SU-DHL-6 (cell line): ENCODE measurements at regions not wholly inside any gene's neighbourhood (a gene's known extent, or its start where the extent isn't known, plus 50 kb on each side); places are given as distances from the start of the nearest gene placed in this dataset.
"Not testable (repeated sequence)": the region's sequence is repeated elsewhere in the genome, so short reads cannot be mapped to it uniquely, and the experiment has no call there.

Experiments used
- H2AFZ ChIP-seq: fragments of 200-600 bp; sonication (generic); 2 replicates; pipeline ENCODE4 v1.6.1; 2014; ENCODE audit warnings: low read depth, mild to moderate bottlenecking, moderate library complexity, mixed read lengths, antibody characterized with exemption, low read length; ENCODE audit not compliant: severe bottlenecking
- H3F3A ChIP-seq: fragments of 200-600 bp; shearing (Covaris generic); 2 replicates; pipeline ENCODE4 v1.6.0; 2016; ENCODE audit warnings: antibody characterized with exemption, mild to moderate bottlenecking; ENCODE audit not compliant: insufficient read depth
- H3K27ac ChIP-seq: fragments of 200-600 bp; sonication (generic); 2 replicates; pipeline ENCODE4 v1.5.1; 2016; ENCODE audit warnings: low read depth, mild to moderate bottlenecking, low read length, moderate library complexity, mixed read lengths
- H3K27me3 ChIP-seq: fragments of 200-600 bp; sonication (generic), shearing (Covaris generic); 2 replicates; pipeline ENCODE4 v1.6.0; 2014; ENCODE audit warnings: mild to moderate bottlenecking, low read length
- H3K36me3 ChIP-seq: fragments of 200-600 bp; sonication (generic); 2 replicates; pipeline ENCODE4 v1.6.1; 2014; ENCODE audit warnings: mild to moderate bottlenecking, low read length, mixed read lengths
- H3K4me2 ChIP-seq: fragments of 300-600, 200-600 bp; shearing (Covaris generic), sonication (generic); 2 replicates; pipeline ENCODE4 v1.6.0; 2014; ENCODE audit warnings: low read length, low read depth, mild to moderate bottlenecking; ENCODE audit not compliant: poor library complexity, severe bottlenecking
- H3K4me3 ChIP-seq: fragments of 200-600 bp; sonication (generic); 2 replicates; pipeline ENCODE4 v1.5.1; 2014; ENCODE audit warnings: antibody characterized with exemption, low read length, mild to moderate bottlenecking, mixed read lengths; ENCODE audit not compliant: insufficient read depth, poor library complexity, severe bottlenecking
- H3K79me2 ChIP-seq: fragments of 200-600 bp; sonication (generic); 2 replicates; pipeline ENCODE4 v1.6.1; 2014; ENCODE audit warnings: mild to moderate bottlenecking, low read length, moderate library complexity; ENCODE audit not compliant: insufficient read depth
- H3K9ac ChIP-seq: fragments of 200-600 bp; sonication (generic); 2 replicates; pipeline ENCODE4 v1.7.0; 2014; ENCODE audit warnings: mild to moderate bottlenecking, low read length
- H3K9me2 ChIP-seq: fragments of 200-600 bp; sonication (generic); replicated peaks from 2 replicates; pipeline ENCODE4 v1.6.1; 2014; ENCODE audit warnings: low read length; ENCODE audit not compliant: insufficient read depth
- H3K9me3 ChIP-seq: fragments of 200-600 bp; sonication (generic); 2 replicates; pipeline ENCODE4 v1.6.1; 2014; ENCODE audit warnings: low read length, mixed read lengths; ENCODE audit not compliant: insufficient read depth
- H4K20me1 ChIP-seq: fragments of 200-600 bp; sonication (generic); 2 replicates; pipeline ENCODE4 v1.6.1; 2014; ENCODE audit warnings: low read depth, mild to moderate bottlenecking, antibody characterized with exemption, low read length, moderate library complexity, mixed read lengths
- EZH2phosphoT487 ChIP-seq: fragments of 200-600 bp; sonication (generic), shearing (Covaris generic); conservative IDR thresholded peaks from 2 replicates; pipeline ENCODE4 v1.6.1; 2018; ENCODE audit warnings: mild to moderate bottlenecking, antibody characterized with exemption, low read length, moderate library complexity, mixed read lengths
- TF ChIP-seq, protein P1 (sequence below): fragments of 200-600 bp; sonication (generic); IDR thresholded peaks from one replicate; pipeline ENCODE4 v1.5.1; 2017; ENCODE audit warnings: antibody characterized with exemption, mild to moderate bottlenecking, low read length, moderate library complexity; ENCODE audit not compliant: insufficient read depth, poor library complexity, severe bottlenecking

DNA sequence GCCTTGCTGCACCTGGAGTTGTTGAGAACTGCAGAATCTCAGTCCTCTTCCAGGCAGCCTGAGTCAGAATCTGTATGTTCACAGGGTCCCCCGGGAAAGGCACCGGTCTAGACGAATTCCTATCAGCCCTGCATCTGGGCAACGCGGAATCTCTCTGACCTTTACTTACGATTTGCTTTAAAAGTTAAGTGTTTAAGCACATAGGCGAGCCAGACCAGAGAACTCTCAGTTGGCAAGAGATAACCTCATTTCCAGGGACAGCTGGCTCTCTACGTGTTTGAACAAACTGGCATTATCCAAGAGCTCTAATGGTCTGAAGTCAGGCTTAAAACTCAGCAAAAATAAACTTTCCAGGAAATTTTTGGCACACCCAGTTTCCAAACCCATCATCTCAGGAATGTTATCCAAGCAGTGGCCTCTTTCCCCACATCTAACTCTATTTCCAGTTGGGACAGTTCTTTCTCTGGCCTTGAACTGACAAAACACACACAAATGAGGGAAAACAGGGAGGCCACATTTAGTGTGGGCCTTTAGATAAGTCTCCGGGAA, 53.4 kb downstream of the HES1 start:
- TF ChIP-seq, protein P1, sequence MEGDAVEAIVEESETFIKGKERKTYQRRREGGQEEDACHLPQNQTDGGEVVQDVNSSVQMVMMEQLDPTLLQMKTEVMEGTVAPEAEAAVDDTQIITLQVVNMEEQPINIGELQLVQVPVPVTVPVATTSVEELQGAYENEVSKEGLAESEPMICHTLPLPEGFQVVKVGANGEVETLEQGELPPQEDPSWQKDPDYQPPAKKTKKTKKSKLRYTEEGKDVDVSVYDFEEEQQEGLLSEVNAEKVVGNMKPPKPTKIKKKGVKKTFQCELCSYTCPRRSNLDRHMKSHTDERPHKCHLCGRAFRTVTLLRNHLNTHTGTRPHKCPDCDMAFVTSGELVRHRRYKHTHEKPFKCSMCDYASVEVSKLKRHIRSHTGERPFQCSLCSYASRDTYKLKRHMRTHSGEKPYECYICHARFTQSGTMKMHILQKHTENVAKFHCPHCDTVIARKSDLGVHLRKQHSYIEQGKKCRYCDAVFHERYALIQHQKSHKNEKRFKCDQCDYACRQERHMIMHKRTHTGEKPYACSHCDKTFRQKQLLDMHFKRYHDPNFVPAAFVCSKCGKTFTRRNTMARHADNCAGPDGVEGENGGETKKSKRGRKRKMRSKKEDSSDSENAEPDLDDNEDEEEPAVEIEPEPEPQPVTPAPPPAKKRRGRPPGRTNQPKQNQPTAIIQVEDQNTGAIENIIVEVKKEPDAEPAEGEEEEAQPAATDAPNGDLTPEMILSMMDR, result no peak
- no peak for TF ChIP-seq EZH2phosphoT487
- Histone ChIP-seq H4K20me1 (no peaks in the 10 kb centered on the region), H3K4me2 (no peak overlapping the region), H3K4me3 (no peak overlapping the region), H3K36me3 (no peaks in the 10 kb centered on the region), H3K27ac (no peak overlapping the region), H3K9me2 (no peaks in the 10 kb centered on the region), H2AFZ (no peak overlapping the region), H3F3A (no peaks in the 10 kb centered on the region), H3K79me2 (no peaks in the 10 kb centered on the region), H3K9ac (no peak overlapping the region), H3K27me3 (no peaks in the 10 kb centered on the region), H3K9me3 (no peaks in the 10 kb centered on the region)

DNA sequence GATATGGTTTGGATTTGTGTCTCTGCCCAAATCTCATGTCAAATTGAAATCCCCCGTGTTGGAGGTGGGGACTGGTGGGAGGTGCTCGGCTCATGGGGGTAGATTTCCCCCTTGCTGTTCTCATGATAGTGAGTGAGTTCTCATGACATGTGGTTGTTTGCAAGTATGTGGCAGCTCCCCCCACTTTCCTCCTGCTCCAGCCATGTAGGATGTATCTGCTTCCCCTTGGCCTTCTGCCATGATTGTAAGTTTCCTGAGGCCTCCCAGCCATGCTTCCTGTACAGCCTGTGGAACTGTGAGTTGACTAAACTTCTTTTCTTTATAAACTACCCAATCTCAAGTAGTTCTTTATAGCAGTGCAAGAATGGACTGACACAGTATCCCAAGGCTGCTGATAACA, 55.9 kb downstream of the HES1 start:
- not testable (repeated sequence) for H4K20me1 ChIP-seq, H3K4me3 ChIP-seq, H3K27ac ChIP-seq, H3K27me3 ChIP-seq, H3K9me3 ChIP-seq, H3F3A ChIP-seq, H3K36me3 ChIP-seq, H3K79me2 ChIP-seq, H3K4me2 ChIP-seq, H3K9me2 ChIP-seq, H3K9ac ChIP-seq, H2AFZ ChIP-seq

GRCh38 chr3:194194051-194194756, 58.3 kb downstream of the HES1 start:
- Histone ChIP-seq H3K4me3 (no peak overlapping the region), H3K27ac (no peak overlapping the region), H3K9me2 (no peaks in the 10 kb centered on the region), H3K9me3 (no peaks in the 10 kb centered on the region), H3K4me2 (no peak overlapping the region), H3K9ac (no peak overlapping the region), H4K20me1 (no peaks in the 10 kb centered on the region), H3K27me3 (no peaks in the 10 kb centered on the region), H3K36me3 (no peaks in the 10 kb centered on the region), H3K79me2 (no peaks in the 10 kb centered on the region), H2AFZ (no peak overlapping the region), H3F3A (no peaks in the 10 kb centered on the region)
- no peak for TF ChIP-seq EZH2phosphoT487
- TF ChIP-seq, protein P1, result no peak

GRCh38 chr3:194194757-194195085, 58.8 kb downstream of the HES1 start:
- Histone ChIP-seq H3K36me3 (no peaks in the 10 kb centered on the region), H3K27me3 (no peaks in the 10 kb centered on the region), H3F3A (no peaks in the 10 kb centered on the region), H3K9ac (no peak overlapping the region), H3K27ac (no peak overlapping the region), H4K20me1 (no peaks in the 10 kb centered on the region), H3K4me3 (no peak overlapping the region), H2AFZ (no peak overlapping the region), H3K4me2 (no peak overlapping the region), H3K9me2 (no peaks in the 10 kb centered on the region), H3K9me3 (no peaks in the 10 kb centered on the region), H3K79me2 (no peaks in the 10 kb centered on the region)
- TF ChIP-seq, protein P1, result no peak
- TF ChIP-seq EZH2phosphoT487, result no peak
